ENCODE measurements at regions not wholly inside any gene's neighbourhood (a gene's known extent, or its start where the extent isn't known, plus 50 kb on each side); places are given as distances from the start of the nearest gene placed in this dataset.

- H3K9ac ChIP-seq, result no peak overlapping the region
- 13% methylated on average over 1 of the region's 1 CpG for WGBS (ENCODE audit: low lambda C conversion rate)
- no peaks in the 10 kb centered on the region for H3K79me2 ChIP-seq (ENCODE audit: insufficient read depth)
- TF ChIP-seq FOXM1 (IDR thresholded peaks at IDR 0.05; ENCODE audit: low read depth), result no peak
- no peak for TF ChIP-seq GABPA (IDR thresholded peaks at IDR 0.05; ENCODE audit: low read depth)
- TF ChIP-seq CHD2 (IDR thresholded peaks at IDR 0.05; ENCODE audit: low read length, partially characterized antibody), result no peak
- TF ChIP-seq USF1 (IDR thresholded peaks at IDR 0.05; ENCODE audit: borderline replicate concordance, low read depth), result no peak
- no peak for TF ChIP-seq JUND (IDR thresholded peaks at IDR 0.05)
- TF ChIP-seq ELF1 (IDR thresholded peaks at IDR 0.05), result no peak
- TF ChIP-seq RAD21 (IDR thresholded peaks at IDR 0.05; ENCODE audit: low read length), result no peak
- TF ChIP-seq NFIC (IDR thresholded peaks at IDR 0.05; ENCODE audit: borderline replicate concordance), result no peak
- TF ChIP-seq, protein P1, sequence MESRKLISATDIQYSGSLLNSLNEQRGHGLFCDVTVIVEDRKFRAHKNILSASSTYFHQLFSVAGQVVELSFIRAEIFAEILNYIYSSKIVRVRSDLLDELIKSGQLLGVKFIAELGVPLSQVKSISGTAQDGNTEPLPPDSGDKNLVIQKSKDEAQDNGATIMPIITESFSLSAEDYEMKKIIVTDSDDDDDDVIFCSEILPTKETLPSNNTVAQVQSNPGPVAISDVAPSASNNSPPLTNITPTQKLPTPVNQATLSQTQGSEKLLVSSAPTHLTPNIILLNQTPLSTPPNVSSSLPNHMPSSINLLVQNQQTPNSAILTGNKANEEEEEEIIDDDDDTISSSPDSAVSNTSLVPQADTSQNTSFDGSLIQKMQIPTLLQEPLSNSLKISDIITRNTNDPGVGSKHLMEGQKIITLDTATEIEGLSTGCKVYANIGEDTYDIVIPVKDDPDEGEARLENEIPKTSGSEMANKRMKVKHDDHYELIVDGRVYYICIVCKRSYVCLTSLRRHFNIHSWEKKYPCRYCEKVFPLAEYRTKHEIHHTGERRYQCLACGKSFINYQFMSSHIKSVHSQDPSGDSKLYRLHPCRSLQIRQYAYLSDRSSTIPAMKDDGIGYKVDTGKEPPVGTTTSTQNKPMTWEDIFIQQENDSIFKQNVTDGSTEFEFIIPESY (IDR thresholded peaks at IDR 0.05; ENCODE audit: borderline replicate concordance, low read depth), result no peak
- TF ChIP-seq IRF3 (IDR thresholded peaks at IDR 0.05; ENCODE audit: low read depth, low read length), result no peak
- no peak for TF ChIP-seq YY1 (IDR thresholded peaks at IDR 0.05; ENCODE audit: low read depth)
- no peak for TF ChIP-seq SIN3A (IDR thresholded peaks at IDR 0.05; ENCODE audit: borderline replicate concordance, low read depth, low read length)
- TF ChIP-seq NRF1 (IDR thresholded peaks at IDR 0.05; ENCODE audit: low read depth, low read length), result no peak
- no peak for TF ChIP-seq RXRA (IDR thresholded peaks at IDR 0.05; ENCODE audit: borderline replicate concordance, low read depth)
- no peak for TF ChIP-seq CTCF (IDR thresholded peaks at IDR 0.05)
- TF ChIP-seq GATA2 (CRISPR knock-in tag; IDR thresholded peaks at IDR 0.05), result no peak
- no peak overlapping the region for H3K4me3 ChIP-seq (ENCODE audit: low read depth in 2 of 2, low read length in 1 of 2)
- H3K27ac ChIP-seq (ENCODE audit: low read depth in 2 of 2, low read length in 1 of 2), result no peak overlapping the region
- H3K9me3 ChIP-seq, result no peaks in the 10 kb centered on the region
- H2AFZ ChIP-seq (ENCODE audit: low read depth), result no peak overlapping the region
- H3K27me3 ChIP-seq (ENCODE audit: insufficient read depth), result no peaks in the 10 kb centered on the region
- no peaks in the 10 kb centered on the region for H3K9me2 ChIP-seq
- no peaks in the 10 kb centered on the region for H4K20me1 ChIP-seq (ENCODE audit: insufficient read depth)
- POLR2A ChIA-PET, result no interaction called here
- CTCF ChIA-PET, result no interaction called here
- H3K36me3 ChIP-seq (replicated peaks in 1 of 2; ENCODE audit: control insufficient read depth in 1 of 2, insufficient read depth in 2 of 2, low read length in 1 of 2), result no peaks in the 10 kb centered on the region
- H3F3A ChIP-seq (replicated peaks; ENCODE audit: insufficient read depth), result no peaks in the 10 kb centered on the region
- no peak for DNase-seq
- no peaks in the 10 kb centered on the region for H3K4me1 ChIP-seq (ENCODE audit: control insufficient read depth in 1 of 2, insufficient read depth in 2 of 2, low read depth in 1 of 2, low read length in 1 of 2)
- no peak overlapping the region for H3K4me2 ChIP-seq
These were observed 365.5 kb upstream of the SUCLG2 start for GRCh38 chr3:68019876-68020275.
